H1 (cell line): ENCODE measurements at regions not wholly inside any gene's neighbourhood (a gene's known extent, or its start where the extent isn't known, plus 50 kb on each side); places are given as distances from the start of the nearest gene placed in this dataset.

Experiments
- CTCF ChIA-PET: fragments of 300-600 bp; sonication (Branson Sonifier 250); formaldehyde crosslinking; loops from one replicate; lab custom pipeline; 2021; ENCODE audit not compliant: partially characterized antibody; lab: Charles Lee
- POLR2A ChIA-PET: fragments of 300-600 bp; sonication (Branson Sonifier 250); formaldehyde crosslinking; loops from one replicate; lab custom pipeline; 2021; ENCODE audit warnings: inconsistent platforms; ENCODE audit not compliant: partially characterized antibody; lab: Charles Lee
- DNase-seq, 2 experiments: peaks; one replicate each; pipeline versions ENCODE4 v3.0.0 to v3.0.0-alpha.2; 2010 to 2022; ENCODE audit warnings: low spot score in 2 of 2, low read depth in 1 of 2, mixed read lengths in 1 of 2
- FAIRE-seq: peaks from 2 replicates; lab custom pipeline; 2011; peaks lifted over from hg19 to GRCh38; lab: Jason Lieb, UNC
- H2AFZ ChIP-seq: 2 replicates; pipeline ENCODE4 v1.8.1; 2012; ENCODE audit warnings: low read length, inconsistent platforms
- H2AK5ac ChIP-seq: 2 replicates; pipeline ENCODE4 v1.6.1; 2013; ENCODE audit warnings: low read depth, low read length
- H2BK120ac ChIP-seq: replicated peaks from 2 replicates; pipeline ENCODE3; 2013; ENCODE audit warnings: low read depth, low read length, inconsistent platforms
- H2BK12ac ChIP-seq: 2 replicates; pipeline ENCODE4 v1.6.1; 2013; ENCODE audit warnings: low read depth, low read length
- H2BK15ac ChIP-seq: 2 replicates; pipeline ENCODE4 v1.6.1; 2013; ENCODE audit warnings: low read length
- H2BK20ac ChIP-seq: 2 replicates; pipeline ENCODE4 v1.6.1; 2013; ENCODE audit warnings: low read length
- H2BK5ac ChIP-seq: 2 replicates; pipeline ENCODE4 v1.6.1; 2013; ENCODE audit warnings: low read depth, low read length
- H3K14ac ChIP-seq: 2 replicates; pipeline ENCODE4 v1.6.1; 2013; ENCODE audit warnings: inconsistent platforms; ENCODE audit not compliant: insufficient read length
- H3K18ac ChIP-seq: 2 replicates; pipeline ENCODE4 v1.6.1; 2013; ENCODE audit warnings: low read length; ENCODE audit errors: extremely low read depth
- H3K23ac ChIP-seq: 2 replicates; pipeline ENCODE4 v1.6.1; 2013; ENCODE audit warnings: inconsistent platforms; ENCODE audit not compliant: insufficient read length
- H3K23me2 ChIP-seq: 2 replicates; pipeline ENCODE4 v1.6.1; 2013; ENCODE audit warnings: low read depth, low read length
- H3K27ac ChIP-seq: 2 replicates; pipeline ENCODE4 v1.6.1; 2011; ENCODE audit warnings: low read depth, low read length, inconsistent platforms
- H3K27me3 ChIP-seq, 4 experiments: replicated peaks in 1 of 4; 1 replicate in 1 of 4; 2 replicates in 3 of 4; pipeline versions ENCODE4 v1.6.1 to v1.8.1; 2011 to 2013; ENCODE audit warnings: low read length in 3 of 4, mild to moderate bottlenecking in 3 of 4, inconsistent platforms in 2 of 4, mixed read lengths in 2 of 4, moderate library complexity in 1 of 4; ENCODE audit not compliant: control insufficient read depth in 3 of 4, insufficient read depth in 3 of 4; ENCODE audit errors: extremely low read depth in 1 of 4
- H3K36me3 ChIP-seq, 4 experiments: 2 replicates each; pipeline versions ENCODE4 v1.6.1 to v1.8.1; 2011 to 2013; ENCODE audit warnings: mild to moderate bottlenecking in 4 of 4, low read length in 3 of 4, moderate library complexity in 2 of 4, control low read depth in 1 of 4, inconsistent platforms in 1 of 4; ENCODE audit not compliant: insufficient read depth in 4 of 4, control insufficient read depth in 2 of 4
- H3K4ac ChIP-seq: replicated peaks from 2 replicates; pipeline ENCODE3; 2013; ENCODE audit warnings: low read length, low read depth, mixed read lengths, inconsistent platforms; ENCODE audit not compliant: insufficient read length
- H3K4me1 ChIP-seq, 4 experiments: replicated peaks in 1 of 4; 1 replicate in 1 of 4; 2 replicates in 3 of 4; pipeline versions ENCODE4 v1.6.1 to v1.8.1; 2011 to 2013; ENCODE audit warnings: low read length in 3 of 4, inconsistent platforms in 2 of 4, mixed read lengths in 1 of 4; ENCODE audit not compliant: insufficient read depth in 4 of 4, control insufficient read depth in 3 of 4
- H3K4me2 ChIP-seq, 2 experiments: 2 replicates each; pipeline versions ENCODE4 v1.6.1 to v1.8.1; 2011 to 2013; ENCODE audit warnings: low read depth in 2 of 2, low read length in 2 of 2, control low read depth in 1 of 2, inconsistent platforms in 1 of 2, mild to moderate bottlenecking in 1 of 2; ENCODE audit not compliant: insufficient read depth in 1 of 2
- H3K4me3 ChIP-seq, 4 experiments: fragments of 200-600, 300-600 bp in 1 of 4; sonication (generic), shearing (Covaris generic), sonication (Bioruptor Twin) in 1 of 4; 2 replicates each; pipeline versions ENCODE4 v1.5.1 to v1.8.1; 2011 to 2016; ENCODE audit warnings: low read length in 4 of 4, low read depth in 3 of 4, control low read depth in 2 of 4, inconsistent platforms in 2 of 4, mild to moderate bottlenecking in 2 of 4, mixed read lengths in 1 of 4, moderate library complexity in 1 of 4; ENCODE audit not compliant: insufficient read depth in 2 of 4; ENCODE audit errors: extremely low read depth in 1 of 4
- H3K56ac ChIP-seq: replicated peaks from 2 replicates; pipeline ENCODE3; 2013; ENCODE audit warnings: low read depth, mild to moderate bottlenecking, mixed read lengths, low read length, inconsistent platforms; ENCODE audit not compliant: insufficient read length
- H3K79me1 ChIP-seq: 2 replicates; pipeline ENCODE4 v1.6.1; 2013; ENCODE audit warnings: low read depth, low read length, control low read depth
- H3K79me2 ChIP-seq, 2 experiments: 2 replicates each; pipeline versions ENCODE4 v1.6.1 to v1.8.1; 2012 to 2013; ENCODE audit warnings: low read length in 2 of 2, mild to moderate bottlenecking in 2 of 2, inconsistent platforms in 1 of 2; ENCODE audit not compliant: insufficient read depth in 2 of 2, control insufficient read depth in 1 of 2
- H3K9ac ChIP-seq, 4 experiments: replicated peaks in 1 of 4; 1 replicate in 1 of 4; 2 replicates in 3 of 4; pipeline versions ENCODE4 v1.6.1 to v1.8.1; 2011 to 2013; ENCODE audit warnings: low read depth in 3 of 4, low read length in 3 of 4, control low read depth in 2 of 4, mild to moderate bottlenecking in 2 of 4, moderate library complexity in 2 of 4, inconsistent platforms in 1 of 4; ENCODE audit errors: extremely low read depth in 1 of 4
- H3K9me3 ChIP-seq, 2 experiments: 2 replicates each; pipeline versions ENCODE4 v1.6.1 to v1.8.1; 2012 to 2013; ENCODE audit warnings: mild to moderate bottlenecking in 2 of 2, moderate library complexity in 2 of 2, control low read depth in 1 of 2, inconsistent platforms in 1 of 2, low read depth in 1 of 2, low read length in 1 of 2, mixed read lengths in 1 of 2; ENCODE audit not compliant: insufficient read depth in 2 of 2
- H4K20me1 ChIP-seq, 2 experiments: replicated peaks in 1 of 2; 2 replicates each; pipeline versions ENCODE3 to v1.8.1; 2011 to 2013; ENCODE audit warnings: inconsistent platforms in 2 of 2, low read length in 2 of 2, mild to moderate bottlenecking in 1 of 2; ENCODE audit not compliant: insufficient read depth in 2 of 2, control insufficient read depth in 1 of 2
- H4K5ac ChIP-seq: 2 replicates; pipeline ENCODE4 v1.6.1; 2013; ENCODE audit warnings: low read length, low read depth, mixed read lengths, inconsistent platforms; ENCODE audit not compliant: insufficient read length
- H4K8ac ChIP-seq: 2 replicates; pipeline ENCODE4 v1.8.0; 2013; ENCODE audit warnings: mild to moderate bottlenecking, moderate library complexity, low read length, inconsistent platforms; ENCODE audit not compliant: insufficient read depth; ENCODE audit errors: extremely low read depth
- H4K91ac ChIP-seq: replicated peaks from 2 replicates; pipeline ENCODE3; 2013; ENCODE audit warnings: low read length, mixed read lengths, inconsistent platforms; ENCODE audit not compliant: insufficient read length
- CHD7 ChIP-seq: fragments of 300-600 bp; sonication (generic); IDR thresholded peaks from 2 replicates; pipeline ENCODE4 v1.7.1; 2012; ENCODE audit warnings: low read length, moderate library complexity, mild to moderate bottlenecking, inconsistent platforms; ENCODE audit not compliant: insufficient replicate concordance
- CTBP2 ChIP-seq: IDR thresholded peaks from 2 replicates; pipeline ENCODE4 v1.7.0; 2011; ENCODE audit warnings: borderline replicate concordance, mild to moderate bottlenecking, moderate library complexity, mixed read lengths, low read length; ENCODE audit not compliant: insufficient read depth, insufficient read length

DNA sequence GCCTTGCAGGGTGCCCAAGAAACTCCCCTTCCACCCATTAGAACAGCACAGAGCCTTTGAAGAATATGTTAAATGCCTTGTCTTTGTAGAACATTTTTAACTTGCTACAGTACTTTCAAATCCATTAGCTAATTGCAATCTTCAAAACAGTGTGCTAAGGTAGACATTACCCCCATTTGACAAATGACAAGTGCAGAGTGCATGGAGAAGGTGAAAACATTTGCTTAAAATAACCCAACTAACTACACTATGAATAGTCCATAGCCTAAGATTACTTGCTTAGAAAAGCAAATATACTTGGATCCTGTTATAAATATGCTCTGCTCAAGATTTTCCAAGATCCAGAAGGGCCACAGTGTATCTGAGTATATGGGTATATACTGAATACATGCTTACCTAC, 87.0 kb upstream of the G2E3 start:
- DNase-seq, result no peak
- Histone ChIP-seq H2BK5ac (no peak overlapping the region), H2AFZ (no peak overlapping the region), H3K79me1 (no peaks in the 10 kb centered on the region), H2BK120ac (no peak overlapping the region), H3K9ac (no peak overlapping the region), H3K23ac (no peak overlapping the region), H4K5ac (no peak overlapping the region), H3K23me2 (no peaks in the 10 kb centered on the region), H3K14ac (no peak overlapping the region), H3K27me3 (no peaks in the 10 kb centered on the region), H2AK5ac (no peak overlapping the region), H3K4me3 (no peak overlapping the region), H4K8ac (no peak overlapping the region), H3K56ac (no peak overlapping the region), H2BK12ac (no peak overlapping the region), H3K27ac (no peak overlapping the region), H3K36me3 (no peaks in the 10 kb centered on the region), H3K79me2 (no peaks in the 10 kb centered on the region), H3K18ac (no peak overlapping the region), H2BK20ac (no peak overlapping the region), H2BK15ac (no peak overlapping the region), H3K4me2 (no peak overlapping the region), H3K9me3 (peaks cover 0 to 5% of the 10 kb centered on the region in 2 experiments; a peak in 1 of 4 replicates), H3K4ac (no peak overlapping the region), H4K91ac (no peak overlapping the region), H4K20me1 (no peaks in the 10 kb centered on the region), H3K4me1 (no peaks in the 10 kb centered on the region)
- no peak for FAIRE-seq
- ChIA-PET POLR2A (no interaction called here), CTCF (no interaction called here)
- TF ChIP-seq CHD7, result no peak
- TF ChIP-seq CTBP2, result no peak
